HTR-8/SVneo (cell line): ENCODE measurements at regions not wholly inside any gene's neighbourhood (a gene's known extent, or its start where the extent isn't known, plus 50 kb on each side); places are given as distances from the start of the nearest gene placed in this dataset.

Experiments used
- DNase-seq: peaks from one replicate; pipeline ENCODE4 v3.0.0; 2011; ENCODE audit warnings: low spot score, mixed read lengths; ENCODE audit not compliant: insufficient read length
- FAIRE-seq: peaks from 2 replicates; lab custom pipeline; 2011; peaks lifted over from hg19 to GRCh38; lab: Jason Lieb, UNC

DNA sequence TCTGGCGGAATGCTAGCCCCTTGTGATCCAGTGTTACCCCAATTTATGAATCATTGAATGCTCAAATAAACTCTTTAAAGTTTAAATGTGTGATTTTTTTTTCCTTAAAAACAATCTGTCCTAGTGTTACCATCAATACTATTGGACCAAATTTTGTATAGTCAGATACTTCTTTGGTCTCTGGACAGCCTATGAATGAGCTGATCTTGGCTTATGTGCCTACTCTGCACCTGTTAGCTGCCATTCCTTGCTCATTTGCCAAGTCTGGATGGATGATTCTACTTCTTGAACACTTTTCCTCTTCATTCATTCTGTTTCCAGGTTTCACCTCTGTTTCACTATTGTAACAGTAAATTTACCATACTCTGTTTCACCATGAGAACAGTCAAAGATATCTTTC, 226.5 kb upstream of the ZBED5 start:
- FAIRE-seq (no peak), DNase-seq (no peak)

DNA sequence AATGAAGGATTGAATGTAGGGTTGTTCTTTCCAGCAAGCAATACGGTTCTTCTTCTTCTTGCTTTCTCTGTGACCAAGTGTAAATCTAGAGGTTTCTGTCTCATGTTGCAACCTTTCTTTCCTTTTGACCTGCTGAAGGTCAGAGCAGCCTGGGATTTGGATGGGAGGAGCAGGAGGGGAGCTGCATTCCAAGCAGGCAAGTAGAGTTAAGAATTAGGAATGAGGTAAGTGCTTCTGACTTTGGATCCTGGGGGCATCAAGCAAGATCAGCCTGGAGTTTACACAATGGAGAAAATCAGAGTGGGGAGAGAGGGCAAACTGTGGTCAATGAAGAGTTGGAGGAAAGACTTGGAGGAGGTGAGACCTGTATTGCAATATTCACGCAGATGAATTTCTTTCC, 225.6 kb upstream of the ZBED5 start:
- no peak for FAIRE-seq
- no peak for DNase-seq

DNA sequence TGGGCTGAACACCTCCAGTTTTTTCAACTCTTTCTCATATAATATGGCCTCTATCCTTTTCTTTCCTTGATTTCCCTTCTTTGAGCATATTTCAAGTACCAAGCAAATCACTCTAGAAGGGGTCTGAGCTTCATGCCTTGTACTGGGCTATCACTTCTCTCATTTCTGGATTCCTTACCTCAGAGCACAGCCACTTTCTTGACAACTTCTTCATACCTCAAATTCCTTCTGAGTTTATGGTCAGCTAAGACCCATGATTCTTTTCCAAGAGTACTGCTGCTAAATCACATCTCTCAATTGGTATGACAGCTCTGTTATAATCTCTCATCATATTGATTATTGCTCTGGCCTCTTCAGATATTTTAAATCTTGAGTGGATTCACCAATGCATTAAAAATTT, 224.8 kb upstream of the ZBED5 start:
- DNase-seq (no peak), FAIRE-seq (no peak)

DNA sequence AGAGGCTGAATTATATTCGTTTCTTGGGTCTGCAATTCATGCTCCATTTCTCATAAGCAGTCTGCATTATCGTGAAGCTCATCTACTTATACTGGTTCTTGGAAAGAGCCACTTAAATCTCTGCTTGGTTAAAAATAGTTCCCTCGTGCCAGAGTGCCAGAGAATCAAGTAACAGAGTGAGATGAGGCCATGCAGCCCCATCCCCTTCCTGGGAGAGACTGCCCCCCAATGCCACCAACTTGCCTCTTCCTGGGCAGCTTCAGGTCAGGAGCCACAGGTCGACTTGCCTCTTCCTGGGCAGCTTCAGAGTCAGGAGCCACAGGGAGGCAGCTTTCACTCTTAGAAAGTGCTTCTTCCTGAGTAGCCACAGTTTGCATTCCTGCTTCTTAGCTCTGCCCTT, 223.9 kb upstream of the ZBED5 start:
- no peak for DNase-seq

DNA sequence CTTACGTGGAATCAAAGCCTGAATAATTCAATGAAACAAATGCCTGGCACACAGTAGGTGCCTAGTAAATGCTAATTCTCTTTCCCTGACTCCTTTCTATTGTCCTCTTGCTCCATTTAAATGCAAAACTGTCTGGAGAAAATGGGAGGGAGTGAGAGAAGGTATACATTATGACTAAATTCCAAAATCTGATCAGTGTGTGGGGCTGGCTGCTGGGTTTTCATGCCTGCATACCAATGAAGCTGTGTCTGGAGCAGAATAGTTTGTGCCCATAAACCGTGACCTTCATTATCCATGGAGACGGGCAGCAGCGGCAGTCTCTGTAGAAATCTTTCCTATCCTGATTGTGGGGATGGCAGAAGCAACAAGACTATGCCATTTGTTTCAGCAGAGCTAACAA, 223.4 kb upstream of the ZBED5 start:
- no peak for DNase-seq
- FAIRE-seq = no peak

More for the DNA sequence above, 223.9 kb upstream of the ZBED5 start:
- FAIRE-seq = no peak

DNA sequence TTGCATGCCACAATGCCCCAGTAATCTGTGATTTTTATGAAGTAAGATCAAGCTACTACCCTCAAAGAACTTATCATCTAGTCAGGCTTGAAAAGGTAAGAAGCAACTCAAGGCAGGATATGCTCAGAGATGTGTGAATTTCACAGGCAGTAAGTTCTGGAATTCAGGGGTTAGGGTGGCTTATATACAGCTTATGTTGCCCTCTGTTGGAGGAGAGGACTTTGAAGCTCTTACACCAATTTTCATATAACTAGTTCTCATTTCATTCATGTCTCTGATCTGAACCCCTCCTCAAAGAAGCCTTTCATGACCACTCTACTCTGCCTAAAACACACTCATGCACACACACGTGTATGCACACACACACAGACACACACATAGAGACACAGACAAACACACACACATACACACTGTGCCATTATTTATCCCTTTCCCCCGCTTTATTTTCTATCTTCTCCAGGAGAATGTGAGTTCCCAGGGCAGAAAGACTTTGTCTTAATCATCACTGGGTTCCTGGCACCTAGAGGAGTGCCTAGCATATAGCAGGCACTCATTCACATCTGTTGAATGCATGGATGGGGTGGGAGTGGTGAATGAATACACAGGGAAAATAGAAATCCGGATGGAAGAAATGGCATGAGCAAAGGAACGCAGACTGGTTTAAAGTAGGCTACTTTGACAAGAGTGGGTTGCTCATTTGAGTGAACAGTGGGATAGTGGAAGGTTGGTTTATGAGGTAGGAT, 220.7 kb upstream of the ZBED5 start:
- FAIRE-seq (no peak), DNase-seq (no peak)

DNA sequence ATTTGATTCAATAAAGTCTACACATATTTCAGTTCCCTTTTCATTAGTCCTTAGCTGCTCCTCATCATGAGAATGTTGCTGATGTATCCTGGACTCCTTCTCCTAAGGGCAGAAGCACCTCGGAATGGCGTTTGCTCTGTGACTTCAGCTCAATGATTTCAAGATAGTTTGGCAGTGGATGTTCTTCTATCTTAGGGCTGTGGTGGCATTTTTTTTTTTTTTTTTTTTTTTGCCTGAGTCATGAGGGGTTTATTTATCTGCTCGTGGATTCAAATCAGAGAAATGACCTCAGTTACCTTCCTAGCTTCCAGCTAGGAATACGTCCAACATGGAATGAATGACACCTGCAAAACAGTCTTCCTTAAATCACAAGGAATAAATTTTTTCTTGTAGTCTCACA, 220.0 kb upstream of the ZBED5 start:
- FAIRE-seq (no peak), DNase-seq (no peak)

DNA sequence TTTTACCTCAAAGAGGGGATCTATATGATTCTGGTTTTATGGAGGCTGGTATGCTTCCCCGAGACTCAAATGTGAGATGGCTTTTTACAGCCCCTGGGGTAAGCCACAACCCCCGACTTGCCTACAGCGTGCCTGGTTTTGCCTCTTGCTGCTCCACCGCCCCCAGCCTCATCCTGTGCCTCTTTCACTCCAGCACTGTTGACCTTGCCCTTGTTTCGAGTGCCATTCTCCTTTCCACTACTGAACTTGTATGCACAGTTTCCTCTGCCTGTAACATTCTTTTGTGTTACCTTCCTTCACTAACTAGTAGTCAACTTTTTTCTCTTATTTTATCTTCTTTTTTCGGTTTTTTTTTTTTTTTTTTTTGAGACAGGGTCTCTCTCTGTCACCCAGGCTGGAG, 219.0 kb upstream of the ZBED5 start:
- FAIRE-seq = no peak
- DNase-seq = no peak

DNA sequence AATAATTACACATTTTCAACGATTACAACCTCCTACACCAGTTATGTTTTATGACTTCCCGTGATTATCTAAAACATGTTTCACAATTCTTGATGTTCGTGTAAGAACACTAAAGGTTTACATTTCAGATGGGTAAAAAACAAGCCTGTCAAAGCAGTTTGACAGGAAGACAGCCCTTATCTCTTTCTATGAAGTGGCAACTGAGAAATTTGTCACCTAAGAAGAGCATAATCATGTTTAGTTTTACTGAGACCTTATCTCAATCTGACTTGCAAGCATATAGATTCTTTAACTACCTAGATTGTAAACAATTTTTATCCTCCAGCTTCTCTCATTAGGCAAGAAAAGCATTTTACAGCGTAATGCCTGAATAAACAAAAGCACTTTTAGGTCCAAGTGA, 218.4 kb upstream of the ZBED5 start:
- DNase-seq (no peak), FAIRE-seq (no peak)

DNA sequence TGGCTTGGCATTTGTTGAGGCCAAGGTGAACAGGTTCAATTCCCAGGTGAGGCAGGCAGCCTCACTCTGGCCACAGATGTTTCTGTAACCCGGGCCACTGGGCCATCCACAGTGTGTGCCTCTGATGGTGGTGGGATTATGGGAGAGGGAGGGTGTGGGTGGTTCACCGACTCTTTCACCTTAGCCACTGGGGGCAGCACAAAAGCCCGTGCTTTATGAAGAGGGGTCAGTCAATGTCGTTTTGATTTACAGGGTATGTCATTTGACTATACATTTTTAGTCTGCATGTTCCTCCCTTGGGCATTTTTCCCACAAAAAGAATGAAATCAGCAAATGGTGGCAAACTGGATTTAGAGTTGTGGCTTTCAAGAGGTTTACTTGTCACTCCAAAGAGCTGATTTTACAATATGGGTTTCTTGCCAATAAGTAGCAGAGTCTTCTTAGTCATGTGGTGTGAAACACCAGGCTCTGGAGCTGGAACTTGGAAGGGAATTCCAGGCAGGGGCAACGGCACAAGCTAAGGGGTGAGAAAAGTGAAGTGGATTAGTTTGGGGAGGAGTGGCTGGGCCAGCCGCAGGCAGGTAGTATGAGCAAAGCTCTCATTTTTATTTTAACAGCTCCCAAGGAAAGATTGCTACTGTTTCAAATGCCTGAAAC, 217.8 kb upstream of the ZBED5 start:
- no peak for FAIRE-seq
- DNase-seq = no peak

DNA sequence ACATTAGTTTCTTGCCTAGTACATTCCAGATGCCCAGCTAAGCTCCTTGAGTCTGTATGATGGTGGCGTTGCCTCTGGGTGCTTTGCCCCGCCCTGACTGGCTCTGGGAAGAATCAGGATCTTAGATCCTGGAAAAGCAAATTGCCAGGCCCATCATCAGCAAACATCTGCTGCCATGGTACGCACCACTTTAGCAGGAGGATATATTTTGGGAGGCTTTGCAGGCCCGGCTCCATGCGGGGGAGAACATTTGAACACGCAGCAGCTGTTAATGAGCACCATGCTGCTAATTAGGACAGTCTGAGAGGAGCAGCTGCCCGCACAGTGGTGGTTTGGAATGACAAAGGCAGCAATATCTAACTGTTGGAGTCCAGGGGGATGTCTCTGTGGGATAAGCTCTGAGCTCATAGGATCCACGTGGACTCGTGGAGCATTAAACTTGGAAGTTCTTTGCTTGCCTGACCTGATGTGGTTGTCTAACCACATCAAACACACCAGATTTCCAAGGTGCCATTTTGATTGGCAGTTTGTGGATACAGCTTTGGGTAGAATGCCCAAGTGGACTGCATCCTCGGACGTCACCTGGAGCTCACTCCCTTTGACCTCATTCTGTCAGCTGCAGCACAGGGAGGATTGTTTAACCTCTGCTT, 217.0 kb upstream of the ZBED5 start:
- FAIRE-seq (no peak), DNase-seq (no peak)

DNA sequence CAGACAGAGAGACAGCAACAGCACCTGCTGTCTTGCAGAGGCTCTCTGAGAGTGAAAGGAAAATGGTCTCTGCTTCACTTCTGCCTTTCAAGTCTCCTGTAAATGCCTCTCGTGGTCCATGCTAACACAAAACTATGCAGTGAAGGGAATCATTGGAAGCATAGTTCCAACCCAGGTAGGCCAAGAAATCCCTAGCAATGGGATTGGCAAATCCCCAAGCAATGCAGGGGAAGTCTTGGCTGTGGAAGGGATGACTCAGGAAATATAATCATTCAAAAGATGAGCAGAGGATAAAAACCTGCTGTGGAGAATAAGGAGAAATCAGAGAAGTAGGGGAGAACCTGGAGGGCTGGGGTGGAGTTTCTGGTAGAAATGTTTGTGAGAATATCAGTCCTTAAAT, 216.1 kb upstream of the ZBED5 start:
- FAIRE-seq = no peak
- DNase-seq = no peak

DNA sequence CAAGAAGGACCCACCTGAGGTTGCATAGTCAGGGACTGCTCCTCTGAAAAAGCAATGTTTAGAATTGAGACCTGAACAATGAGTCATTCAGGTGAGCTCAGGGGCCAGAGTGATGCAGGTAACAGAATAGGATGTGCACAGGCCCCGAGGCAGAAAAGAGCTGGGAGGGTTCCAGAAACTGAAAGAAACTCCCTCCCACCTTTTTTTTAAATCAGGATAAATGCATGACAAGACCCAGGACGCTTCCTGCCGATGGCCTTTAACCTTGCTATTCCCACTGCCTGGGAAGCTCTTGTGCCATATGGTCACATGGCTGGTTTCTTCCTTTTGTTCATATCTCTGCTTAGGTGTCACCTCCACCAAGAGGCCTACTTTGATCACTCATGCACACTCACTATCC, 214.2 kb upstream of the ZBED5 start:
- FAIRE-seq (no peak), DNase-seq (no peak)

DNA sequence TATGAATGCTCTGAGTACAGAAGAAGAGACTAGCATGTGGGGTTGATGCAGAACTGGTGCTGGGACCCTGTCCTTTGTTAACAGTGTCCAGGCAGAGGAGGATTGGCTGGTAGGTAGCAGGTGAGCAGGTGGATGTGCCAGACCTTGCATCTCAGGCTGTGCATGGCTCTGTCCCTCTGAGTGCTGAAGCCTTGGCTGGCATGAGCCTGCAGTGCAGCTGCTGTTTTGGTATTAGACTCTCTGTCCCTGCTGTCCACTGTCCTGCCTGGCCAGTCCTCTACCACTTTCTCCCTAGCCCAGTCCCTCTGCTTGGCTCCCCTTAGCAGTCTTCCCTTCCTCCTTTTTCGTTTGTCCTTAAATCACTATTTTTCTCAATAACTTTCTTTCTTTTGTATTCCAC, 213.6 kb upstream of the ZBED5 start:
- FAIRE-seq = no peak
- DNase-seq = no peak

DNA sequence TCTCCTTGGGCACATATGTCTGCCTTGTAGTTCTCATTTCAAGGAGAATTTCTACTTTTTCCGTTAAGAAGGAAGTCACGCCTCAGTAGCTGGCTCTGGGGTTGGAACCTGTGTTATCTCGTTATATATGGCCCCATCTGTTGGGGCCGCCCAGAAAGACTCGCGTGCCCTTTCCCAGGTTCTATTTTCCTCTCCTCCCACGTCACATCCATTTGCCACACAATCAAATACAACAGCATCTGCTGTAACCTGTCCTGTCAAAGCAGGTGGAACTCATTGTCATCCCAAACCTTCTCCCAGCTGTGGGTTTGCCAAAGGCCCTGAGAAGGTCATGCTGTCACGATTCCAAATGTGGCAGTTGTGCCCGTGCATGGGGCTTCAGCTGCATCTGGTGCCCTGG, 213.1 kb upstream of the ZBED5 start:
- DNase-seq (no peak), FAIRE-seq (no peak)

DNA sequence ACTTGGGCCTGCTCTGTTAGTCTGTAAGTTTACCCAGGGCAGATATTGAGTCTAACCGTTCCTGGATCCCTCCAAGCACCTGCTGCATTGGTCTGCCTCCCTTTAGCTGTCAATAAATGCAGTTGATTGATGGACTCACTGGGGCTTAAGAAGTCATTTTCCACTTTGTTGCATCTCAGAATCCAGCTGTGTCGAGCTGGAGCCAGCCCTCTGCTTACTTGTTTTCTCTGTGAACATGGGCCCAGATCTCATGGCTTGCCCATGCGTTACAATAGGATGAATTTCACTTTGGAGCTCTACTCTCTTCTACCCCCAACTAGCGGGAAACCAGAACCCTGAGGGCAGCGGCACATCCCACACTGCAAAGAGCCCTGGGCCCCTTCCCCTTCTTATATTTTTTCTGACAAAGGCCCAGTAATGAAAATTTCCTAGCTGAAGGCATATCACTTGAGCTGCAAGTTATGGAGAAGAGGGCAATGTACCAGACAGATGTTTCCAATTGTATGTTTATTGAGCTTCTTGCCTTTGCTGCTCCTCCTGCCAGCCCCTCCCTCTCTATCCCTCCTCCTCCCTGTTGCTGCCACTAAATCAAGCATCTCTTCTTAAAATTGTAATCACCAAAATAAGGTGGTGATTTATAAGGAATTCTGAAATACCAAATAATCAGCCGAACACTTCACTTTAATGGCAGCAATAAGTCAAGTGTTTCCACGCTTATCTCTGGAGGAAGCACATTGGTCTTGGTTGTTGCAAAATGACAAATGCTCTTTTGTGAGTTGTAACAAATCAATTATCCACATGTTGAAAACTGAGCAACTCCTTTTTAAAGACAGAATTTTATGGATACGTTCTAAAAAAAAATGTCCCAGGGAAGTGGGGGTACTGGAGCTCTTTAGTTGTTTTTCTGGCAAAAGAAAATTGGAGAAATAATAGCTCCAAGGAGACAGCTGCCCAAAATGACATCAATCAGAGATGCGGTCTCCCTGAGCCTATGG, 212.3 kb upstream of the ZBED5 start:
- no peak for DNase-seq
- no peak for FAIRE-seq

DNA sequence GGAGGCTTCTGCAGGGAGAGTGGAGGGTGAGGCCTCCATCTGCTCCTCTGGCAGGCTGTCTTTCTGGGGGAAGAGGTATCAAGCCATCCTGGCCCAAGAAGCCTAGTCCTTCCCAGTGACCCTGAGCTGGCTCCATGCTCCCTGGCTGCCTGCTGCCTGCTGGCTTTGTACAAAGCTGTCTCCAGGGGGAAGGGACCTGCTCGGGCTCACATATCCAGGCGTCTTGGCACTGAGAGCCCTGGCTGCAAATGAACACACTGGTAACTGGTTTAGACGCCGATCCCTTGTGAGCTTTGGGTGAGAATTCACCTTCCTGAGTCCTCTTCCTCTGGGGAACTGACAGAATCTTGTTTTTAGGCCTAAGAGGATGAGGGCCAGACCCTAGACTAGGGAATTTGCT, 210.3 kb upstream of the ZBED5 start:
- DNase-seq (no peak), FAIRE-seq (no peak)

DNA sequence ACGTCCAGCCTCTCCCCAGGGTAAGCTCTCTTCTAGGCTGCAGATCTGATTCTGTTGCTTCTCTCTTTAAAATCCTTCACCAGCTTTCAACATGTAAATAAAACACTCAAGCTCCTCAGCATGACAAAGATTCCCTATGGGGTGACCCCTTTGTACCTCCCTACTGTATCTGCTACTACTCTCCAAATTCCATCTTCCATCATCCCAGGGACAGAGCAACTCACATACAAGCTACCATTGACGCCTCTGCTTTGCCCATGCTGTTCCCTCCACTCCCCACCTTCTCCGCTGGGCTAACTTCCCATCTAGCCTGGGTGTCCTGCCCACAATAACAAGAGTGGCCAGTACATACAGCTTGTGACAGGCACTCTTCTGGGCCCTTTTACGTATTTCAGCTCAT, 207.5 kb upstream of the ZBED5 start:
- FAIRE-seq = no peak
- DNase-seq = no peak

DNA sequence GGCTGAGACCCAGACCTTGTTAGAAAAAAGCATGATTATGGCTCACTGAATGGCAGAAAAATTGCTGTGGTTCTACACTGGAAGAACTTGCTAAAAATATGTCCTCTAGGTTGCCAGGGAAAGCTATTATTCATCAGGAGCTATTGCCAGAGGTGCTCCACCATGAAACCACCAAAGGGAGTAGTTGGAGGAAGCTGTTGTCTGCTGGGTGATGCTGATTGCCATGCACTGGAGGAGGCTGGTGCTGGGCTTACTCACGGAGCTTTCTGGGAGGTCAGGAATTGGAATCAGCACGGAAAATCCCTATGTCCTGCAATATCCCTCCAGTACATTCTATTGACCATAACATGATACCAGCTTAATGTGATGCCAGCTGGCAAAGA, 199.6 kb upstream of the ZBED5 start:
- DNase-seq (no peak), FAIRE-seq (no peak)

DNA sequence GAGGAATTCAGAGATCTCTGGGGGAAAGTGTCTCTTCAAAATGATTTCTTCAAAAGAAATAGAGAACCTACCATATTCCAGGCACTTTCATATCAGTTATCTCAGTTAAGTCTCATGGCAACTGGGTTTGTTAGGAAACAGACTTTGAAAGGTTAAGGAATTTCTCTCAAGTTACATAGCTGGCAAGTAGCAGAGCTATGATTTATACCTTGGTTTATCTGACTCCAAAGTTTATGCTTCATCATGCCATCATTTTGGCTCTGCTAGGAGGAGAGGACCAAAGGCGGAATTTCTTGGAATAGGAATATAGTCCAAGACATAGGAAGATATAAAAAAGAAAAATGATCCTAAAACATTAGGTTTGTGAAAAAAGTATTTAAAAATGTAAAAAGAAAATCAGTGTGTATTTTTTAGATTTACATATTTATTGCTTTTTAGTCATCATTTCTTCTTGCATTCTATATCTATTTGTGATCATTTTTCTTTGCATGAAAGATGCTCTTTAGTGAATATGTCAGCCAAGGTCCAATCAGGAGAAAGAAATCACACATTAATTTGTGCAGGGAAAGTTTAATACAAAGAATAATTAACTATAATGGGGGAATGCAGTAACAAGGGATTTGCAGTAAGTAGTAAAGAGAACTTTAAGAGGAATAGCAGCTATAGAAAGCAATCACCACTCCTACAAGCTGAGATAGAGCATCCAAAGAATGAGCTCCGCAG, 199.1 kb upstream of the ZBED5 start:
- FAIRE-seq = no peak
- DNase-seq = no peak
